ENCODE measurements at regions not wholly inside any gene's neighbourhood (a gene's known extent, or its start where the extent isn't known, plus 50 kb on each side); places are given as distances from the start of the nearest gene placed in this dataset.
"Not testable (repeated sequence)": the region's sequence is repeated elsewhere in the genome, so short reads cannot be mapped to it uniquely, and the experiment has no call there.

DNA sequence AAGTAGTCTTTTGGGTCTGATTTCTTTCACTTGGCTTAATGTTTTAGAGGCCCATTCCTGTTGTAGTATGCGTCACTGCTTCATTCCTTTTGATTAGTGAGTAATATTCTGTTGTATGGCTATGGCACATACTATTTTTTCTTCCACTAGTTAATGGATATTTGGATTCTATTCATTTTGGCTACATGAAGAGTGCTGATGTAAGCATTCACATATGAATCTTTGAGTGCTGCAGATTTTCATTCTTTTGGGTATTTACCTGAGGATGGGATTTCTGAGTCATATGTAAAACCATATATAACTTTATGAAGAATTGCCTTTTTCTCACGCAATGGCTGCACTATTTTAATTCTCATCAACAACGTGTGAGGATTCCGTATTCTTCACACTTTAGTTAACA is 113.6 kb downstream of the AHSP start:
- intact Hi-C loops (cut with micrococcal nuclease; ENCODE audit: unreplicated experiment) = no loop called here
- H3K36me3 ChIP-seq (ENCODE audit: control insufficient read depth, insufficient read depth, low read length) = no peaks in the 10 kb centered on the region
- POLR2A ChIA-PET = no interaction called here
- H3K9me3 ChIP-seq = no peaks in the 10 kb centered on the region
- Mint-ChIP-seq H3K4me1 (ENCODE audit: low read depth, unreplicated experiment) (no peaks in the 10 kb centered on the region), H3K27ac (ENCODE audit: unreplicated experiment) (no peak overlapping the region), H3K27me3 (ENCODE audit: insufficient read depth, unreplicated experiment) (peaks cover 11% of the 10 kb centered on the region), H3K4me3 (ENCODE audit: unreplicated experiment) (no peak overlapping the region), H3K36me3 (ENCODE audit: insufficient read depth, unreplicated experiment) (no peaks in the 10 kb centered on the region), H3K9me3 (ENCODE audit: unreplicated experiment) (no peaks in the 10 kb centered on the region)
- no peaks in the 10 kb centered on the region for H3K27me3 ChIP-seq (replicated peaks; ENCODE audit: control insufficient read depth, insufficient read depth, low read length)
- no TSS peak for BruUV-seq (replicated peaks)
- CTCF ChIA-PET = no interaction called here
- H3K4me3 ChIP-seq (ENCODE audit: low read depth, low read length) = no peak overlapping the region
- DNase-seq = no peak
- TF ChIP-seq, protein P1, sequence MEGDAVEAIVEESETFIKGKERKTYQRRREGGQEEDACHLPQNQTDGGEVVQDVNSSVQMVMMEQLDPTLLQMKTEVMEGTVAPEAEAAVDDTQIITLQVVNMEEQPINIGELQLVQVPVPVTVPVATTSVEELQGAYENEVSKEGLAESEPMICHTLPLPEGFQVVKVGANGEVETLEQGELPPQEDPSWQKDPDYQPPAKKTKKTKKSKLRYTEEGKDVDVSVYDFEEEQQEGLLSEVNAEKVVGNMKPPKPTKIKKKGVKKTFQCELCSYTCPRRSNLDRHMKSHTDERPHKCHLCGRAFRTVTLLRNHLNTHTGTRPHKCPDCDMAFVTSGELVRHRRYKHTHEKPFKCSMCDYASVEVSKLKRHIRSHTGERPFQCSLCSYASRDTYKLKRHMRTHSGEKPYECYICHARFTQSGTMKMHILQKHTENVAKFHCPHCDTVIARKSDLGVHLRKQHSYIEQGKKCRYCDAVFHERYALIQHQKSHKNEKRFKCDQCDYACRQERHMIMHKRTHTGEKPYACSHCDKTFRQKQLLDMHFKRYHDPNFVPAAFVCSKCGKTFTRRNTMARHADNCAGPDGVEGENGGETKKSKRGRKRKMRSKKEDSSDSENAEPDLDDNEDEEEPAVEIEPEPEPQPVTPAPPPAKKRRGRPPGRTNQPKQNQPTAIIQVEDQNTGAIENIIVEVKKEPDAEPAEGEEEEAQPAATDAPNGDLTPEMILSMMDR (IDR thresholded peaks at IDR 0.05; ENCODE audit: insufficient read depth in 1 of 2, low read depth in 1 of 2, low read length in 1 of 2, severe bottlenecking in 1 of 2, unreplicated experiment in 1 of 2) = no peak
- no peaks in the 10 kb centered on the region for H3K4me1 ChIP-seq

DNA sequence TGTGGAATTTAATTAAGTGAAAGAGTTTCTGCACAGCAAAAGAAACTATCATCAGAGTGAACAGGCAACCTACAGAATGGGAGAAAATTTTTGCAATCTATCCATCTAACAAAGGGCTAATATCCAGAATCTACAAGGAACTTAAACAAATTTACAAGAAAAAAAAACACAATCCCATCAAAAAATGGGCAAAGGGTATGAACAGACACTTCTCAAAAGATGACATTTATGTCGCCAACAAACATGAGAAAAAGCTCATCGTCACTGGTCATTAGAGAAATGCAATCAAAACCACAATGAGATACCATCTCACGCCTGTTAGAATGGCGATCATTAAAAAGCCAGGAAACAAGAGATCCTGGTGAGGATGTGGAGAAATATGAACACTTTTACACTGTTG is 128.0 kb downstream of the AHSP start:
- DNase-seq; H3K4me3 Mint-ChIP-seq (ENCODE audit: unreplicated experiment); H3K4me1 ChIP-seq; H3K4me1 Mint-ChIP-seq (ENCODE audit: low read depth, unreplicated experiment); H3K27me3 ChIP-seq (replicated peaks; ENCODE audit: control insufficient read depth, insufficient read depth, low read length); CTCF ChIA-PET; H3K4me3 ChIP-seq (ENCODE audit: low read depth, low read length); intact Hi-C loops (cut with micrococcal nuclease; ENCODE audit: unreplicated experiment); H3K9me3 ChIP-seq; BruUV-seq (replicated peaks); H3K36me3 Mint-ChIP-seq (ENCODE audit: insufficient read depth, unreplicated experiment); POLR2A ChIA-PET; H3K27me3 Mint-ChIP-seq (ENCODE audit: insufficient read depth, unreplicated experiment); H3K9me3 Mint-ChIP-seq (ENCODE audit: unreplicated experiment); H3K36me3 ChIP-seq (ENCODE audit: control insufficient read depth, insufficient read depth, low read length); H3K27ac Mint-ChIP-seq (ENCODE audit: unreplicated experiment): not testable (repeated sequence)

GRCh38 chr16:31664683-31665482 is 137.2 kb downstream of the AHSP start:
- H3K4me1 ChIP-seq = no peaks in the 10 kb centered on the region
- peaks cover 16% of the 10 kb centered on the region for H3K9me3 Mint-ChIP-seq (ENCODE audit: unreplicated experiment)
- no peaks in the 10 kb centered on the region for H3K27me3 ChIP-seq (replicated peaks; ENCODE audit: control insufficient read depth, insufficient read depth, low read length)
- no peaks in the 10 kb centered on the region for H3K4me1 Mint-ChIP-seq (ENCODE audit: low read depth, unreplicated experiment)
- no peak overlapping the region for H3K4me3 ChIP-seq (ENCODE audit: low read depth, low read length)
- CTCF ChIA-PET = no interaction called here
- H3K27ac Mint-ChIP-seq (ENCODE audit: unreplicated experiment) = no peak overlapping the region
- POLR2A ChIA-PET = no interaction called here
- intact Hi-C loops (cut with micrococcal nuclease; ENCODE audit: unreplicated experiment) = no loop called here
- no peaks in the 10 kb centered on the region for H3K36me3 Mint-ChIP-seq (ENCODE audit: insufficient read depth, unreplicated experiment)
- TF ChIP-seq, protein P1 (IDR thresholded peaks at IDR 0.05; ENCODE audit: insufficient read depth in 1 of 2, low read depth in 1 of 2, low read length in 1 of 2, severe bottlenecking in 1 of 2, unreplicated experiment in 1 of 2) = no peak
- H3K9me3 ChIP-seq = no peaks in the 10 kb centered on the region
- no peak for DNase-seq
- H3K27me3 Mint-ChIP-seq (ENCODE audit: insufficient read depth, unreplicated experiment) = peaks cover 2% of the 10 kb centered on the region
- no peaks in the 10 kb centered on the region for H3K36me3 ChIP-seq (ENCODE audit: control insufficient read depth, insufficient read depth, low read length)
- no TSS peak for BruUV-seq (replicated peaks)
- H3K4me3 Mint-ChIP-seq (ENCODE audit: unreplicated experiment) = no peak overlapping the region
